Caco-2 (cell line): ENCODE measurements at regions not wholly inside any gene's neighbourhood (a gene's known extent, or its start where the extent isn't known, plus 50 kb on each side); places are given as distances from the start of the nearest gene placed in this dataset.

Source experiments
- BruUV-seq: library from RNA; stranded (reverse); fragments of 400-500 nt; replicated peaks from 2 replicates; lab custom pipeline; 2021; lab: Mats Ljungman, UMichigan
- CTCF ChIA-PET: fragments of 300-600 bp; sonication (Branson Sonifier 250); formaldehyde crosslinking; loops from one replicate; lab custom pipeline; 2022; ENCODE audit warnings: antibody characterized with exemption; lab: Charles Lee
- POLR2A ChIA-PET: fragments of 300-600 bp; sonication (Branson Sonifier 250); formaldehyde crosslinking; loops from one replicate; lab custom pipeline; 2022; ENCODE audit warnings: antibody characterized with exemption; lab: Charles Lee
- DNase-seq, 2 experiments: peaks; one replicate each; pipeline versions ENCODE4 v3.0.0 to v3.0.0-alpha.2; 2020 to 2022
- H3K27me3 ChIP-seq: replicated peaks from 2 replicates; pipeline ENCODE4 v1.6.0; 2011; ENCODE audit warnings: low read length; ENCODE audit not compliant: control insufficient read depth, insufficient read depth
- H3K36me3 ChIP-seq: 2 replicates; pipeline ENCODE4 v1.5.1; 2011; ENCODE audit warnings: low read length; ENCODE audit not compliant: control insufficient read depth, insufficient read depth
- H3K4me1 ChIP-seq: fragments of 250-450 bp; sonication (Bioruptor Pico); 2 replicates; pipeline ENCODE4 v1.5.1; 2020; ENCODE audit warnings: mild to moderate bottlenecking
- H3K4me3 ChIP-seq: 2 replicates; pipeline ENCODE4 v1.5.1; 2011; ENCODE audit warnings: low read depth, mild to moderate bottlenecking, control low read depth, low read length
- H3K9me3 ChIP-seq: fragments of 250-450 bp; sonication (Bioruptor Pico); 2 replicates; pipeline ENCODE4 v1.5.1; 2020; ENCODE audit warnings: mild to moderate bottlenecking, moderate library complexity
- H3K27ac Mint-ChIP-seq: one replicate; pipeline ENCODE4 v1.8.0; 2022; ENCODE audit warnings: mixed read lengths; ENCODE audit not compliant: unreplicated experiment
- H3K27me3 Mint-ChIP-seq: one replicate; pipeline ENCODE4 v1.8.0; 2022; ENCODE audit warnings: mixed read lengths; ENCODE audit not compliant: insufficient read depth, unreplicated experiment
- H3K36me3 Mint-ChIP-seq: one replicate; pipeline ENCODE4 v1.8.0; 2022; ENCODE audit warnings: mild to moderate bottlenecking, mixed read lengths; ENCODE audit not compliant: insufficient read depth, unreplicated experiment
- H3K4me1 Mint-ChIP-seq: one replicate; pipeline ENCODE4 v1.8.0; 2022; ENCODE audit warnings: low read depth, mixed read lengths; ENCODE audit not compliant: unreplicated experiment
- H3K4me3 Mint-ChIP-seq: one replicate; pipeline ENCODE4 v1.8.0; 2022; ENCODE audit warnings: mild to moderate bottlenecking, moderate library complexity, mixed read lengths; ENCODE audit not compliant: unreplicated experiment
- H3K9me3 Mint-ChIP-seq: one replicate; pipeline ENCODE4 v1.8.0; 2022; ENCODE audit warnings: mixed read lengths; ENCODE audit not compliant: unreplicated experiment
- intact Hi-C: fragments of 100-400 bp; cut with micrococcal nuclease; formaldehyde crosslinking; loops from one replicate; pipeline ENCODE4 v1.10.0; 2022; ENCODE audit not compliant: unreplicated experiment
- TF ChIP-seq, protein P1 (sequence below), 2 experiments: fragments of 200-600 bp in 1 of 2; IDR thresholded peaks; 1 replicate in 1 of 2; 2 replicates in 1 of 2; pipeline versions ENCODE4 v1.5.1 to v1.8.0; 2011 to 2022; ENCODE audit warnings: antibody characterized with exemption in 1 of 2, control low read depth in 1 of 2, inconsistent platforms in 1 of 2, low read depth in 1 of 2, low read length in 1 of 2, mild to moderate bottlenecking in 1 of 2, moderate library complexity in 1 of 2; ENCODE audit not compliant: insufficient read depth in 1 of 2, severe bottlenecking in 1 of 2, unreplicated experiment in 1 of 2

DNA sequence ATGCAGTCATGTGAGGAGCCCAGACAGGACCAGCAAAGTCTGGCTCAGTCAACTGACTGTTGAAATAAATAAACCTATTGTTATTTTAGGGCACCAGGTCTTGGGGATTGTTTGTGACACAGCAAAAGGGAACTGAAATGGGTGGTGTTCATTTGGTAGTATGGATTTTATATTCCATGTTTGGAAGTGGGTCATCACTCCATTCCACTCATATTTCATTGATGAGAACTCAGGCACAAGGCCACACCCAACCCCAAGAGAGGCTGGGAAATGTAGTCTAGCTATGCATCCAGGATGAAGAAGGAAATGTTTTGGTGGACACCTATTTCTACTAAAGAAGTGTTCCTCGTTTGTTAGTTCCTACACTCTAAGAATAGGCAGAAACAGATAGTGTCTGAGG lies 64.9 kb upstream of the BTBD3 start:
- Mint-ChIP-seq H3K27ac (no peak overlapping the region), H3K9me3 (peaks cover 10% of the 10 kb centered on the region), H3K4me3 (no peak overlapping the region), H3K27me3 (no peaks in the 10 kb centered on the region), H3K36me3 (no peaks in the 10 kb centered on the region), H3K4me1 (no peaks in the 10 kb centered on the region)
- POLR2A ChIA-PET = no interaction called here
- no peaks in the 10 kb centered on the region for H3K4me1 ChIP-seq
- BruUV-seq = no TSS peak
- TF ChIP-seq, protein P1, sequence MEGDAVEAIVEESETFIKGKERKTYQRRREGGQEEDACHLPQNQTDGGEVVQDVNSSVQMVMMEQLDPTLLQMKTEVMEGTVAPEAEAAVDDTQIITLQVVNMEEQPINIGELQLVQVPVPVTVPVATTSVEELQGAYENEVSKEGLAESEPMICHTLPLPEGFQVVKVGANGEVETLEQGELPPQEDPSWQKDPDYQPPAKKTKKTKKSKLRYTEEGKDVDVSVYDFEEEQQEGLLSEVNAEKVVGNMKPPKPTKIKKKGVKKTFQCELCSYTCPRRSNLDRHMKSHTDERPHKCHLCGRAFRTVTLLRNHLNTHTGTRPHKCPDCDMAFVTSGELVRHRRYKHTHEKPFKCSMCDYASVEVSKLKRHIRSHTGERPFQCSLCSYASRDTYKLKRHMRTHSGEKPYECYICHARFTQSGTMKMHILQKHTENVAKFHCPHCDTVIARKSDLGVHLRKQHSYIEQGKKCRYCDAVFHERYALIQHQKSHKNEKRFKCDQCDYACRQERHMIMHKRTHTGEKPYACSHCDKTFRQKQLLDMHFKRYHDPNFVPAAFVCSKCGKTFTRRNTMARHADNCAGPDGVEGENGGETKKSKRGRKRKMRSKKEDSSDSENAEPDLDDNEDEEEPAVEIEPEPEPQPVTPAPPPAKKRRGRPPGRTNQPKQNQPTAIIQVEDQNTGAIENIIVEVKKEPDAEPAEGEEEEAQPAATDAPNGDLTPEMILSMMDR (IDR thresholded peaks at IDR 0.05; ENCODE audit: insufficient read depth in 1 of 2, low read depth in 1 of 2, low read length in 1 of 2, severe bottlenecking in 1 of 2, unreplicated experiment in 1 of 2) = no peak
- no peak for DNase-seq
- H3K27me3 ChIP-seq = no peaks in the 10 kb centered on the region
- H3K4me3 ChIP-seq = no peak overlapping the region
- CTCF ChIA-PET = no interaction called here
- no peaks in the 10 kb centered on the region for H3K9me3 ChIP-seq
- H3K36me3 ChIP-seq = no peaks in the 10 kb centered on the region
- intact Hi-C loops = no loop called here

DNA sequence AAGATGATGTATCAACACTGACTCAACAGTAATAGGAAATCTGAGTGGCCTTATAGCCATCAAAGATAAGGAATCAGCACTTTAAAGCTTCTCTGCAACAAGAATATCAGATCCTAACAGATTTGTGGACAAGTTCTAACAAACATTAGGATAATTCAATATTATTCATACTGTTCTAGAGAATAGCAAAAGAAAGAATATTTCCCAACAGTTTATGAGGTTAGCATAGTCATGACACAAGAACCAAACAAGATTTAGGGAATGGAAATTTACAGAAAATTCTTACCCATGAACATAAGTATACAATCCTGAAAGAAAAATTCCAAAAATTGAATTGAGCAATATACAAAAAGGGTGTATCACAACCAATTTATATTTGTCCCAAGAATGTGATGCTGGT lies 64.3 kb upstream of the BTBD3 start:
- H3K4me1 Mint-ChIP-seq = no peaks in the 10 kb centered on the region
- TF ChIP-seq, protein P1 (IDR thresholded peaks at IDR 0.05; ENCODE audit: insufficient read depth in 1 of 2, low read depth in 1 of 2, low read length in 1 of 2, severe bottlenecking in 1 of 2, unreplicated experiment in 1 of 2) = no peak
- POLR2A ChIA-PET = no interaction called here
- no peak overlapping the region for H3K27ac Mint-ChIP-seq
- Histone ChIP-seq H3K4me3 (no peak overlapping the region), H3K9me3 (no peaks in the 10 kb centered on the region), H3K36me3 (no peaks in the 10 kb centered on the region), H3K4me1 (no peaks in the 10 kb centered on the region), H3K27me3 (no peaks in the 10 kb centered on the region)
- DNase-seq = no peak
- H3K9me3 Mint-ChIP-seq = peaks cover 10% of the 10 kb centered on the region
- CTCF ChIA-PET = no interaction called here
- H3K27me3 Mint-ChIP-seq = no peaks in the 10 kb centered on the region
- intact Hi-C loops = no loop called here
- no peaks in the 10 kb centered on the region for H3K36me3 Mint-ChIP-seq
- H3K4me3 Mint-ChIP-seq = no peak overlapping the region
- no TSS peak for BruUV-seq

DNA sequence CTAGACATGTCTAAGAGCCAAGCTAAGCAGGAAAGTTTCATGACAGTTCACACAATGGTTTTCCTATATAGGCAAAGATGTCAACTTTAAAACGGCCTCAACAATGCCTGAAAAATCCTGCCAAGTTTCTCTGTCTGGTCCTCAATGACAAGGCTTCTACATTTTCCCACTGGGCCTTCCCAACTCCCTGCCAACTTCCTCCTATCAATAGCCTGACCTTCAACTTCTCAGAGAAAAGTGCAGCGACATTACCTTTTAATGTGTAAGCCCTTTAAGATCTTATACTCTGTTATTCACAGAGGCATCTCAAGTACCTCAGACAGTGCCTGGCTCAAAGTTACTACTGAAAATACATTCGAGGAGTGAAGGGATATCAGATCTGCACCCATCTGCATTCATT lies 56.2 kb upstream of the BTBD3 start:
- H3K4me1 ChIP-seq = no peaks in the 10 kb centered on the region
- H3K4me1 Mint-ChIP-seq = peaks cover 6% of the 10 kb centered on the region
- H3K27me3 Mint-ChIP-seq = no peaks in the 10 kb centered on the region
- no peak overlapping the region for H3K27ac Mint-ChIP-seq
- H3K36me3 ChIP-seq = no peaks in the 10 kb centered on the region
- no peaks in the 10 kb centered on the region for H3K36me3 Mint-ChIP-seq
- POLR2A ChIA-PET = no interaction called here
- intact Hi-C loops = no loop called here
- H3K4me3 ChIP-seq = no peak overlapping the region
- H3K9me3 ChIP-seq = no peaks in the 10 kb centered on the region
- CTCF ChIA-PET = no interaction called here
- peaks cover 18% of the 10 kb centered on the region for H3K9me3 Mint-ChIP-seq
- no peaks in the 10 kb centered on the region for H3K27me3 ChIP-seq
- BruUV-seq = no TSS peak
- H3K4me3 Mint-ChIP-seq = no peak overlapping the region
- DNase-seq = no peak
- TF ChIP-seq, protein P1 (IDR thresholded peaks at IDR 0.05; ENCODE audit: insufficient read depth in 1 of 2, low read depth in 1 of 2, low read length in 1 of 2, severe bottlenecking in 1 of 2, unreplicated experiment in 1 of 2) = no peak
